AG20443 (cell line): ENCODE measurements at regions not wholly inside any gene's neighbourhood (a gene's known extent, or its start where the extent isn't known, plus 50 kb on each side); places are given as distances from the start of the nearest gene placed in this dataset.
A peak's percentile ranks its signal among the peaks of the same experiment; 100 is the strongest.
"Not testable (repeated sequence)": the region's sequence is repeated elsewhere in the genome, so short reads cannot be mapped to it uniquely, and the experiment has no call there.

Experiments used
- DNase-seq: peaks from one replicate; pipeline ENCODE4 v3.0.0; 2012; ENCODE audit warnings: low spot score, mixed read lengths

GRCh38 chr3:16053794-16054193, 120.7 kb upstream of the GALNT15 start:
- DNase-seq, result no peak

GRCh38 chr3:16055606-16056211, 118.8 kb upstream of the GALNT15 start:
- DNase-seq, result no peak

GRCh38 chr3:16056217-16056616, 118.3 kb upstream of the GALNT15 start:
- peak; percentile 70 for DNase-seq

GRCh38 chr3:16058521-16058920, 116.0 kb upstream of the GALNT15 start:
- DNase-seq, result no peak

GRCh38 chr3:16059081-16059537, 115.4 kb upstream of the GALNT15 start:
- no peak for DNase-seq

- no peak for DNase-seq
Measured at GRCh38 chr3:16059711-16060357, 114.6 kb upstream of the GALNT15 start.

- peak; percentile 90 for DNase-seq
Measured at GRCh38 chr3:16060358-16060852, 114.1 kb upstream of the GALNT15 start.

GRCh38 chr3:16060945-16061344, 113.5 kb upstream of the GALNT15 start:
- peak; percentile 87 for DNase-seq

GRCh38 chr3:16061491-16061890, 113.0 kb upstream of the GALNT15 start:
- no peak for DNase-seq

- no peak for DNase-seq
Measured at GRCh38 chr3:16063603-16064002, 110.9 kb upstream of the GALNT15 start.

- DNase-seq, result peak; percentile 65
Measured at GRCh38 chr3:16064642-16065414, 109.7 kb upstream of the GALNT15 start.

- no peak for DNase-seq
Measured at GRCh38 chr3:16066545-16066944, 107.9 kb upstream of the GALNT15 start.

- DNase-seq, result peak; percentile 55
Measured at GRCh38 chr3:16066975-16067374, 107.5 kb upstream of the GALNT15 start.

GRCh38 chr3:16067837-16068471, 106.5 kb upstream of the GALNT15 start:
- no peak for DNase-seq

GRCh38 chr3:16069149-16069922, 105.1 kb upstream of the GALNT15 start:
- DNase-seq, result peak; percentile 42

- no peak for DNase-seq
Measured at GRCh38 chr3:16070707-16071106, 103.8 kb upstream of the GALNT15 start.

- no peak for DNase-seq
Measured at GRCh38 chr3:16071206-16071605, 103.3 kb upstream of the GALNT15 start.

GRCh38 chr3:16072420-16073110, 101.9 kb upstream of the GALNT15 start:
- DNase-seq, result no peak

GRCh38 chr3:16073203-16073602, 101.3 kb upstream of the GALNT15 start:
- no peak for DNase-seq

- not testable (repeated sequence) for DNase-seq
Measured at GRCh38 chr3:16073990-16074671, 100.3 kb upstream of the GALNT15 start.
